Fibroblast of gingiva (primary cell): ENCODE measurements at regions not wholly inside any gene's neighbourhood (a gene's known extent, or its start where the extent isn't known, plus 50 kb on each side); places are given as distances from the start of the nearest gene placed in this dataset.

Source experiments
- DNase-seq: peaks from one replicate; pipeline ENCODE4 v3.0.0-alpha.2; 2011; ENCODE audit warnings: low read depth

DNA sequence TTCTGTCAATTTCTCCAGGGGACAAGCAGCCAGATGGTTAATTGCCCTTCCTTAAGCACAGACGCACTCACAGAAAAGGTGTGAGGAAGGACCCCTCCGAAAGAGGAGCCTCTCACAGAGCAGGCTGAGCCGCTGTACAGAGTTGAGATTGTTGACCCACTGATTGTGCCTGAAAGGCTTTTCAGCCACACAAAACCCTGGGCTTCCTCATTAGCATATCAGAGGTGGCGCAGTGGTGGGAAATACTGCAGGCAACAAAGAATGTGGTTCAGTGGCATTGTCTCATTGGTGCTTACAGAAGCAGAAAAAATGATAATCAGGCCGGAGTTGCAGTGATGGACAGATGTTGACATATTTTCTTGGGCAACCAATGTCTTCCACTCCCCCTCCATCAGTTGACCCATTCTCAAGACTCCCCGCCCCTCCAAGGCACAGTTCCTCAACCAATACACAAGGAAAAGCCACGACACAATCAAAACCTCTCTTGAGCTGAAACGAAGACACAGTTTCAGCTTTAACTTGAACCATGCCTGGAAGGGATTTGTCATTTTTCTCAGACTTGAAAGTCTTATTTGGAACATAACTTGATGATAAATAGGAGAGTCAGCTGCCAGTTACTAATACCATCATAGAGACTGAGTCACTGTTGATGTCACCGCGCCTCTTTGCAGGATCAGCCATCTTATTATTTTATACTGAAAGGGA, 53.1 kb downstream of the ATXN3L start:
- no peak for DNase-seq

DNA sequence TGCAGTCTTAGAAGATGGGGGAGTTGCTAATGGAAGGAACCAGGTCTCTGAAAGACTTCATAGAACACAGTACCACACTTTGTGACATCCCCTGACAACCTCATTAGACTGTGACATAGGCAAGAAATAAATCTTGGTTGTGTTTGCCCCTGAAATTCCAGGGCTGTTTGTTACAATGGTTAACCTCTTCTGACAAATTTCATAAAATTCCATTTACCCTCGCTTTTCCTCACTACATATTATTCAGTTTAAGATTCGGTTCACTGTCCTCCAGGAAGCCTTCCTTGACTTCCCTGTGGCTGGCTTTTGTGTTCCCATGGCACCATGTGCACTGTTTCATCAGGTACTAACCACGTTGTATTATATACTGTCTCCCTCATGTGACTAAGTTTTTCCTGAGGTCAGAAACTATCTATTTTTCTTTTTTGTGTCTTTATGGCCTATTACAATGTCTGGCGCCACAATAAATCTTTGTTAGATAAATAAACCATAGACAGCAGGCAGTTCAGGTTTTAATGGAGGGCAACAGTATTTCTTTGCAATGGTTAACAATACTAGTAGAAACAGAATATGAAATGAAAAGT, 54.2 kb downstream of the ATXN3L start:
- DNase-seq: no peak

DNA sequence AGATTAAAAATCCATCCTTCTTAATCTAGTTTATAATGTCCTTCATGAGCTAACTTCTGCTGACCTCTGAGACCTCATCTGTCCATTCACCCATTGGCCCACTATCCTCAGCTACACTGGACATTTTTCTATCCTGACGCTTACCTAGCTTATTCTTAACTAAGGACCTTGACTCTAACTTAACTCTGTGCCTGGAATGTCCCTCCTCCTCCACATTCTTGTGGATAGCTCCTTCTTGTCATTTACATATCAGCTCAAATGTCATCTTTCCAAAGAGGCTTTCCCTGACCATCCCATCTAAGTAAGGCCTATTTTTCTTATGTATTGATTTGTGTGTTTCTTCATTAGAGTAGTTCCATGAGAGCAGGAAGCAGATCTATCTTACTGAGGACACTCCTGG, 54.7 kb downstream of the ATXN3L start:
- DNase-seq: no peak

DNA sequence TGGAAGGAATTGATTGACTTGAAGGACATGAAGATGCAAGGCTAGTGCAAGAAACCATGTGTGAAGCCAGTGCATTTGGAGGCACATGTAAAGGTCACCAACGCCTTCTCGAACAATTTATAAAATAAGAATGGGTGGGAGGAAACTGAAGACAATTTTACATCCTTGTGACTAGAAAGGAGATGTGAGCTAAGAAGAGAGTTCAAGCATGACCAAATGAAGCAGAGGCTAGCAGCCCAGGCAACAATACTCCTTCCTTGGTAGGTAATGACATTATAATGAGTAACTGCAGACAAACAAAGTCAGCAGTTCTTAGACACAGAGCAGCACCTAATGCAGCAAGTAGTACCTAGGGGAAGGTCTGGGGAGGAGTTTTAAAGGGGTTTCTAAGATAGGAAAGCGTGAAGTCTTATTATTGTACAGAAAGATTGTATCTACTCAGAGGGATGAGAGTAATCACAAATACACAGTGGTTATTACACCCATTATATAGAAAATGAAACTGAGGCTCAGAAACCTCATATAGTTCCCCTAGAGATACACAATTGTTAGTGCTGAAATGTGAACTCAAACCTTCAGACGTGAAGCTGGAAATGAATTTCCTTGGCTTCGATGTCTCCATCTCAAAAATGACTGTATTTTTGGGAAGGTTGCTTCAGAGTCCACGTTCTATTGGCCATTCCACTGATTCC, 56.1 kb downstream of the ATXN3L start:
- DNase-seq: no peak

DNA sequence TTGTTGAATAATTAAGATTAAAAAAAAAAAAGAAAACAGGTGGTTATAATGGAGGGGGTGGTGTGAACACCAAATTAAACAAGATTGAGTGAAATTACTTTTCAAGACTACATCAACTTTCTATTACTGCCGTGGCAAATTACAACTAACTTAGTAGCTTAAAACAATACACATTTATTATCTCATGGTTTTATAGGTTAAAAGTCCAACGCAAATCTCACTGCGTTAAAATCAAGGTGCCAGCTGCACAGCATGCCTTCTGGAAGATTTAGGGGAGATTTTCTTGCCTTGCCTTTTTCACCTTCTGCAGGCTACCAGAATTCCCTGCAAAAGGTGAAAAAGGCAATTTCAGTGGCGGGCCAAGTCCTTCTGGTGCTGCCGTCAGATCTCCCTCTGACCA, 58.5 kb downstream of the ATXN3L start:
- no peak for DNase-seq

DNA sequence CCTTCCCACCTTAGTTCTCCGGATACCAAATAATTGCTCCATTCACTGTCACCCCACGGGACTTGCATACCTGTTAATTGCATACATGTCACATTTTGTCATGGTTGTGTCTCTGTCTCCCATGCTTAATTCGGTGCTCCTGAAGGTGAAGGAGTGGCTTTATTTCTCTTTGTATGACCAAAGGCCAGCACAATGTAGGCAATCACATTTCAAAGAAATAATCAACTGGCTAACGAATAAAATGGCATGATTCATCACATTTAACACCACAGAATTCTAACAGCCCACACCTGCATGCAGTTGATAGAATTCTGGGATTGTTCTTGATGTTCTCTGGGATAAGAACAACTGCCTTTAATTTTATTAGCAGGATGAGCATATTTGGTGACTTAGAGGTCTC, 59.3 kb downstream of the ATXN3L start:
- DNase-seq: no peak

DNA sequence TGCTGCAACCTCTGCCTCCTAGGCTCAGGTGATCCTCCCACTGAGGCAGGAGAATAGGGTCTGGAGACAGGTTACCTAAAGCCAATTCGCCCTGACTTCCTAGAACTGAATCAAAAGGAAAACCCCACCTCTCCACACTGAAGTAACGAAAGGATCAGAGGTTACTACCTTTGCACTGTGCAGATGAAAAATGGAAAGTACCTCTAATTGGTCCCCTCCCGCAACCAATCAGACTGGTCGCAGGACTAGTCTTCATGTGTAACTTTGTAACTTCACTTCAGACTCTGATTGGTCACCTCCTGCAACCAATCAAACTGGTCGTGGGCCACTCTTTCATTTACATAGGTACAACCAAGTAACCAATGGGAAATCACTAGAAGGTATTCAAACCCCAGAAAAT, 61.1 kb downstream of the ATXN3L start:
- no peak for DNase-seq

DNA sequence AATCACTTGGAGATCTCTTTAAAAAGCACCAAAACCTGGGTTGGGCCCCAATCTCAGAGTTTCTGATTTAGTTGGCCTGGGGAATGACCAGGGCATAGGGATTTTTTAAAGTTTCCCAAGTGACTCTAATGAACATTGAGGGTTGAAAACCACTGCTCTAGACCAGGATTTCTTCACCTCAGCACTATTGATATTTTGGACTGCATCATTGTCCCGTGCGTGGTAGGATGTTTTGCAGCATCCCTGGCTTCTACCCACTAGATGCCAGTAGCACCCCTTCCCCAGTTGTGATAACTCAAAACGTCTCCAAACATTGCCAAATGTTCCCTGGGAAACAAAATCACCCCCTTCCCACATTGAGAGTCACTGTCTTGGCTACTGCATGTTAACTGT, 61.8 kb downstream of the ATXN3L start:
- DNase-seq: no peak

DNA sequence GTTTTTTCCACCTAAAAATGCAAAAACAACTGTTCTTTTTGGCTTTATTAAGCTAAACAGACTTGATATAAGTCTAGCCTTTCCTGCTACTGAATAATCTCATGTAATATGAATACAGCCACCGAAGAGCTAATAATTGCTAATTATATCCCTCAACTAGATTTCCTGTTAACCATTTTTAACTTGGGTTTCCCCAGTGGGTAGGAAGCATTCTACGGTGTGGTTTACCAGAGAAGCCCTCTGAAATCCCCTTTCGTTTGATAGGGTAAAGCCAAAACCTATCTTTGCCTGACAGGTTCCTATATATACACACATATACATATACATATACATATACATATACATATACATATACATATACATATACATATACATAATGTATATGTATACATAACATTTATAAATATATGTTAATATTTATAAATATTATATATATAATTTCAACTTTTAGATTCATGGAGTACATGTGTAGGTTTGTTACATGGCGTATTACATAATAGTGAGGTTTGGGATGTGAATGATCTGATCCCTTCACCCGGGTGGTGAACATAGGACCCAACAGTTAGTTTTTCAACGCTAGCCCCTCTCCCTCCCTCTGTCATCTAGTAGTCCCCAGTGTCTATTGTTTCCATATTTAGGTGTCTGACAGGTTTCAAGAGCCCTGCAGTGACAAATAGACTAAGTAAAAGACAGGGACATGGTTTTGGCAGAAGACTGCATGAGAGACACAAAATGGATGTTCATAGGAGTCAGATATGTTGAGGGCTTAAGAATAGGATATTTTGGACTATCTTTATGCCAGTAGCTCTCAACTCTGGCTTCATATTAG, 62.4 kb downstream of the ATXN3L start:
- no peak for DNase-seq

DNA sequence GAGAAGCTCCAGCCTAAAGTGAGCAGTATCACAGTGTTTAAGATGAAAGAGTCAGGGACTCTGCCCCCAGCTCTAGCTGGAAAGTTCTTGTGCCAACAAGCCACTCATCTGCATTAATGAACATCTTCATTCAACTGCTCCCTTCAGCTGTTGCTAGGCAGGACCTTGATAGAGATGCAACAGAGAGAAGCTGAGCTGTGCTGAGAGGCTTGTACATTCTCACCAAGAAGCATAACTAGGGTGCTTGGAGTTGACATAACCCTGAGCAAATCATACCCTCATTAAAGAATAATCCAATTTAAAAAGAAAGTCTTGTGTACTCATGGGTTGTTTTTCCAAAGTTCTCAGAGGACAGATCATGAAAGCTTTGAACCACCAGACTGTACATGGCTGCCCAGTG, 63.2 kb downstream of the ATXN3L start:
- DNase-seq: no peak

DNA sequence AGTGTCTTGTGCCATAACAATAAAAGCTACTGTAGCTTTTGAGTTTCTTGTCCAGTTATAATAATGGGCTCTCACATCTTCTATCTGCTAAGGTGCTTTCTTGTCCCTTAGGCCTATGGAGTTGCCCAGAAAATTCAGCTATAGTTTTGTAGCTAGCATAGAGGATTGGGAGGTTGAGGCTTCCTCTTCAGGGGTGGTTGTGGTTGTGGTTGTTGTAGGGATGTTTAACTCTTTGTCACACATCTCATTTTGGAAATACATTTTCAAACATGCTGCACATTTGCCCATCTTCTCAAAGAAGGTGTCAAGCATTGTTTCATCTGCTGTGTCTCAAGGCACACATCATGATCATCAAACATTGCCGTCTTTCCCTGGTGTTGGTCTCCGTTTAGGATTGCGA, 65.0 kb downstream of the ATXN3L start:
- no peak for DNase-seq

DNA sequence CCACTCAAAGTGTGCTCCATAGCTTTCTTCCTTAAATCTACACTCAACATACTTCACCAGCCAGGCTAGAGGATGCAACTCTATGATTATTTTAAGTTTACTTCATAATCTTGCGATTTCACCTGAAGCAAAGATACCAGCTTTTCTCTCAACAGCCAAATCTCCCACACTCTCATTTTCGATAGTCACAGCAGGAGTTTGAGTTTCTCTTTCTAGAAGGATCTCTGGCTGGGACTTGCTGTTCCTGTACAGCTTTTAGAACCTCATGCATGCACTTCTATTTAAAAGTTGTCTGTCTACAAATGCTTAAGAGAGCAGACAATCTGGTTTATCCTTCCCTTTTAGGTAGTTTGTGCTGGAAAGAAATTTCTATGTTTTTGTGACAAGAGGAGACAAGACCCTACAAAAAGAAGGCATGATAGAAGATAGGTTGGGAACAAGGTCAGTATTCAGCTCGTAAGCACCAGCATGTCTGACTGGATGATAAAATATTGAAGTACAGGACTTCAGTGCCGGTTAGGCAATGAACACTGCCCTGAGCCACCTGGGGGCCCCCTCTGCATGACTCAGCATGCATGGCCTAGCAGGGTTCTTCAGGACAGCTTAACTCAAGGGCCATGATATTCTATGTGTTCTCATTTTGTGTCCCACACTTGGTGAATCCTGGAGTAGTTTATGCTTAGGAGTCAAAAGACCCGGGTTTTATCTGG, 65.6 kb downstream of the ATXN3L start:
- DNase-seq: peak; percentile 9

DNA sequence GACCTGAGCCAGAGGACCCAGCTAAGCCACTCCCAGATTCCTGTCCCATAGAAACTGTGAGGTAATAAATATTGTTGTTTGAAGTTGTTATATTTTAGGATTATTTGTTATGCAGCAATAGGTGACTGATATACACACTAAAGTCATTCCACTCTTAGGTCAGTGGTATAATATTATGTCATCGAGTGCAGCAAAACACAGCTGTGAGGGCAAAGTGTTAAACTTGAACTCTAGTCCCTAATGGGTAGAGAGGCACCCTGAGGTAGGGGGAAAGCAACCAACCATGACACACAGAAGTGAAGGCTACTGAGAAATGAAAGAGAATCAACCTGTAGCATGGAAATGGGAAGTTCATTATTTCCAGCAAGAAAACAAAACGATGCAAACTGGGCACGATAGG, 66.6 kb downstream of the ATXN3L start:
- DNase-seq: no peak

DNA sequence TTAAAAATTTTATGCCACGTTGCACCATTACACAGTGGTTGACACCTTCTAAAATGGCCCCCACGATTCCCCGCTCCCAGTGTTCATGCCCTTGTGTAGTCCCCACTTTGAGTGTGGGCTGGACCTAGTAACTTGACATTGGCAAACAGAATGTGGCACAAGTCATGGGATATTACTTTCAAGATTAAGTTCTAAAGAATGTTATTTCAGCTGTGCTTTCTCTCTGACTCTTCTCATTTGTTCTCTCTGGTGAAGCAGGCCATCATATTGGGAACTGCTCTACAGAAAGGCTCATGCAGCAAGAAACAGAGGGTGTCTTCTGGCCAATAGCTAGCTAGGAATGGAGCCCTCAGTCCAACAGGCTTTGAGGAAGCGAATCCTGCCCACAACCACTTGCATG, 67.1 kb downstream of the ATXN3L start:
- DNase-seq: peak; percentile 47

DNA sequence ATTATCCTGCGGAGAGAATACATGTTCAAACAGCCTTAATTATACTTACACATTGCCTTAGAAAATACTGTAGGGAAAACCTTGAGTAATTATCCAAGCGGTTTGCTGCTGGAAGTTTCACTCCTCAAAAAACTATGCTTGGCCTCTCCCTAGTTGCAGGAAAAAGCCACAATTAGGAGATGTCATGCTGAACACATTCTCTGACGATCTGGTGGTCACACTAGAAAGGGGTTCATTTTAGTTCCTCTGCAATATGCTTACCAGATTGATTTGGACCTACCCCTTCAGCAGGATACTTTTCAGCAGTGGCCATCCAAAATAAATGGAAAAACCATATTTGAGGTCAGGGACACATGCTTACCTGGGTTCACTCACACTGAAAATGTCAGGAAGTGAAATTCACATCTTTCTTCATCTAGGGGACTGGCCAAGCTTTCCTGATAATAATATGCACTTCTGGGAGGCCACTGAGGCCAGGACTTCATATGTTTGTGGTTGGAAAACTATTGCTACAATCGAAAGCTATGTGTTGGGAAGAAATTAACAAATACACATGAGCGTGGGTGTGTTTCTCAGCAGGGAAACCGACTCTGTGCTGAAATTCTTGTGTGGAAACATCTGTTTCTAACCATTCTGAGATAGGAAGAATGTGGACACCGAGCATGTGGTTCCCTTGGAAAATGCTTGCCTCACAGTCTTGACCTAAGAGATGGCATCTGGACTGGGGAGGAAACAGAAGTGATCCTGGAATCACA, 68.8 kb downstream of the ATXN3L start:
- DNase-seq: peak; percentile 96

DNA sequence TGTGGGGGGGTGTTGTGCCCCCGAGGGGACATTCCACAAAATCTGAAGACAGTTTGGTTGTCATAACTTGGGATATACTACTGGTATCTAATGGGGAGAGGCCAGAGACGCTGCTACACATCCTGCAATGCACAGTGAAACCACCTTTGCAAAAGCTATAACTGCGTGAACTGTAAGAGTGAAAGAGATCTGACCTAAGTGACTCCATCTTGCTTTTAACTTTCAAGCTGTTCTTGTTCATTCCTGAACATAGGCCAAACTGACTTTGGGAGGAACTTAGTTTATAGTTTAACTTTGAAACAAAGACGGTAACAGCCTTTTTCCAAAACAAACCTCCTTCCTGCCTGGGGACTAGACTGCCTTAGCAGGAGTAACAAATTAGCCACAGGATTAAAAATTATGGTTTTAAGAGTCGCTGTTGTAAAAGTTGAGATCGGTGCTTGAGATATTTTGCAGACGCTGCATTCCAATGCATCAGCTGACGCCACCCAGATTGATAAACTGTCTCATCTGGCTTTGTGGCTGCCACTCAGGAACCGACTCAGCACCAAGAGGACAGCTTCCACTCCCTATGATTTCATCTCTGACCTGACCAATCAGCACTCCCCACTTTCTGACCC, 70.9 kb downstream of the ATXN3L start:
- DNase-seq: no peak

DNA sequence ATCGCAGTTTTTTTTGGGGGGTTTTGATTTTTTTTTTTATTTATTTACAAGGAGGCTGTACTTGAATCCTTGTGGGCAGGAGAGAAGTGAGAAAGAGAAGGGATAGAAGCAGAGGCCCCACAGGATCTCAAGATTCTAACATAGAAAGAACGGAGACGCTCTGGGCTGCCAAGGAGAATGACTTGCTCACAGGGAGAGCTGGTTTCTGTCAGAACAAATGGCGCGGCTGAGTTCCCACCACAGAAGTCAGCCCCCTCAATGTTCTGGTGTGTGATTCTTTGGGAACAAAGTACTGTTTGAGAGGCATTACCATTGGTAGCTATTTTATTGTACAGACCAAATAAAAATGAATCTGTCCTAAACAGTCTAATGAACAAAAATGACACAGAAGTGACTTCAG, 80.6 kb downstream of the ATXN3L start:
- no peak for DNase-seq

DNA sequence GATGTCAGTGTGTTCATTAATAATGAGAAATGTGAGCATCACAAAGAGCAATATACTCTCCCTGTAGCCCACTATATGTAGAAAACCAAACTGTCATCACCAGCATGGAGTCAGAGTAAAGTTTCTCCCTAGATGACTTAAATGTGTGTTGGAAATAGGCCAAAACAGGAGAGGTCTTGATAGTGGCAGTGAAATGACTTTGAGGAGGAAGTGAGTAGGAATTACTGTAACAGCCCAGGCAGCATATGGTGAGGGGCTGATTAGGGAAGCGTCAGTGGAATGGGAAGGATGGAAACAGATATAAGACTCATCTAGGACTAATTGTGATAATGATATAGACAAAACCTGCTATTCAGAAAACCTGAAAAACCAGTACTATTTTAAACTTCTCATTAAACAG, 83.9 kb downstream of the ATXN3L start:
- DNase-seq: no peak

DNA sequence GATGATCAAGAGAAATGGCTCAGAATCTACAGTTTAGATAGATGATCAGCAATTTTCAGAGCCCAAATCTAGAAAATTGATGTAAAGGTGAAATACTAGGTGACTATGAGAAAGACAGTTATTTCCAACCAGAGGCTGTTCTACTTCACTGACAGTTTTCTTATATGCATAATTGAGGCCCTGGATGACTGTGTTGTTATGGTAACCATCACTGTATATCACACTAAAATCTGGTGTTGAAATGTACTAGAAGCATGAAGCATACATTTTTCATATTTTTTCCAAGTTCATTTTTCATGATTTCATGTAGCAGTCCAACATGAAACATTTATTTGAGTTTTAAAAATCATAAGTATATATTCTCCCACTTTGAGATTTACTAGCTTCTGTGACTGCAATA, 87.4 kb downstream of the ATXN3L start:
- no peak for DNase-seq

DNA sequence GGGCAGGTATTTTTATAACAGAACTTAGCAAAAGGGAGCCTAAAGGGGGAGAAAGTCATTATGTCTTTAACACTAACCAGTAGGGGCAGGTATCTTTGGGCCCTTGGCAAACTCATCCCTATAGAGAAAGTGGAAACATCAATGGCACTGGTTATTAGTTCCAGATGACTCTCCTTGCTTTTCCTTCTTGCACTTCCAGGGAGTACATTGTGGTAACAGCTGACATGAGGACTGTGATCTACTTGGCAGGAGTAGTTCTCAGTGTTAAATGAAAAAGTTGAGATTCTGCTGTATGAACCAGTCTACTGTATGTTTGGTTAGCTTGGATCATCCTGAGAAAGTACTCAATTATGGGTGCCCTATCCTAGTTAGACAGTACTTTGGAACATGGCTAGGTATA, 93.6 kb downstream of the ATXN3L start:
- DNase-seq: peak; percentile 32
